Neuronal stem cell (in vitro differentiated cells): ENCODE measurements at regions not wholly inside any gene's neighbourhood (a gene's known extent, or its start where the extent isn't known, plus 50 kb on each side); places are given as distances from the start of the nearest gene placed in this dataset.
A peak's percentile ranks its signal among the peaks of the same experiment; 100 is the strongest.

ENCODE experiments used
- DNase-seq: peaks from one replicate; pipeline ENCODE4 v3.0.0-alpha.2; 2013; ENCODE audit warnings: low spot score
- H2AFZ ChIP-seq: one replicate; pipeline ENCODE4 v1.6.1; 2013; ENCODE audit warnings: mild to moderate bottlenecking, low read length, inconsistent platforms
- H2AK5ac ChIP-seq: 2 replicates; pipeline ENCODE4 v1.6.1; 2013; ENCODE audit warnings: low read depth, mild to moderate bottlenecking, inconsistent platforms, low read length, moderate library complexity, mixed read lengths
- H2BK120ac ChIP-seq: 2 replicates; pipeline ENCODE4 v1.6.1; 2013; ENCODE audit warnings: low read depth, mild to moderate bottlenecking, inconsistent platforms, low read length, moderate library complexity, mixed read lengths
- H2BK12ac ChIP-seq: one replicate; pipeline ENCODE4 v1.6.1; 2013; ENCODE audit warnings: low read length, inconsistent platforms
- H2BK15ac ChIP-seq: 2 replicates; pipeline ENCODE4 v1.6.1; 2013; ENCODE audit warnings: mild to moderate bottlenecking, low read length, inconsistent platforms, mixed read lengths
- H2BK5ac ChIP-seq: one replicate; pipeline ENCODE4 v1.6.1; 2013; ENCODE audit warnings: inconsistent platforms, mild to moderate bottlenecking, low read length, moderate library complexity
- H3K14ac ChIP-seq: one replicate; pipeline ENCODE4 v1.6.1; 2013; ENCODE audit warnings: low read length, inconsistent platforms
- H3K18ac ChIP-seq: 2 replicates; pipeline ENCODE4 v1.6.1; 2013; ENCODE audit warnings: low read length, inconsistent platforms
- H3K23ac ChIP-seq: 2 replicates; pipeline ENCODE4 v1.6.1; 2013; ENCODE audit warnings: low read depth, mild to moderate bottlenecking, mixed read lengths, low read length, inconsistent platforms; ENCODE audit not compliant: poor library complexity
- H3K27ac ChIP-seq: replicated peaks from 3 replicates; pipeline ENCODE4 v1.5.1; 2013; ENCODE audit warnings: low read length, inconsistent platforms
- H3K27me3 ChIP-seq, 3 experiments: 2 replicates each; pipeline ENCODE4 v1.6.1; 2013; ENCODE audit warnings: low read length in 3 of 3, mild to moderate bottlenecking in 2 of 3, inconsistent platforms in 1 of 3, low read depth in 1 of 3, mixed read lengths in 1 of 3, moderate library complexity in 1 of 3; ENCODE audit not compliant: control insufficient read depth in 3 of 3, insufficient read depth in 3 of 3
- H3K36me3 ChIP-seq, 2 donors: replicated peaks in 1 of 2; 2 replicates each; pipeline ENCODE4 v1.6.1; 2013; ENCODE audit warnings: low read length in 2 of 2; ENCODE audit not compliant: control insufficient read depth in 2 of 2, insufficient read depth in 2 of 2
- H3K4ac ChIP-seq: 2 replicates; pipeline ENCODE4 v1.6.1; 2013; ENCODE audit warnings: inconsistent platforms, mild to moderate bottlenecking, low read length, moderate library complexity
- H3K4me1 ChIP-seq, 2 donors: 1 replicate in 1 of 2; 2 replicates in 1 of 2; pipeline ENCODE4 v1.6.1; 2013; ENCODE audit warnings: low read length in 2 of 2, low read depth in 1 of 2; ENCODE audit not compliant: control insufficient read depth in 2 of 2, insufficient read depth in 1 of 2
- H3K4me2 ChIP-seq: one replicate; pipeline ENCODE4 v1.6.1; 2013; ENCODE audit warnings: mild to moderate bottlenecking, low read length, inconsistent platforms; ENCODE audit not compliant: insufficient read depth, poor library complexity, severe bottlenecking
- H3K4me3 ChIP-seq, 2 donors: 2 replicates each; pipeline ENCODE4 v1.5.1; 2013; ENCODE audit warnings: low read length in 2 of 2, mild to moderate bottlenecking in 2 of 2, inconsistent platforms in 1 of 2, moderate library complexity in 1 of 2
- H3K79me1 ChIP-seq: one replicate; pipeline ENCODE4 v1.6.1; 2013; ENCODE audit warnings: low read depth, mild to moderate bottlenecking, inconsistent platforms, low read length, moderate library complexity
- H3K9ac ChIP-seq: one replicate; pipeline ENCODE4 v1.6.1; 2013; ENCODE audit warnings: mild to moderate bottlenecking, low read depth, low read length, inconsistent platforms; ENCODE audit not compliant: poor library complexity
- H3K9me3 ChIP-seq, 2 donors: replicated peaks in 1 of 2; 2 replicates each; pipeline versions ENCODE3 to v1.6.1; 2013; ENCODE audit warnings: low read length in 2 of 2, mild to moderate bottlenecking in 2 of 2, inconsistent platforms in 1 of 2, low read depth in 1 of 2, mixed read lengths in 1 of 2, moderate library complexity in 1 of 2; ENCODE audit not compliant: control insufficient read depth in 2 of 2, insufficient read depth in 1 of 2
- H4K8ac ChIP-seq: one replicate; pipeline ENCODE4 v1.6.1; 2013; ENCODE audit warnings: low read depth, mild to moderate bottlenecking, inconsistent platforms, low read length, moderate library complexity
- H4K91ac ChIP-seq: one replicate; pipeline ENCODE4 v1.6.1; 2013; ENCODE audit warnings: low read length, low read depth, mild to moderate bottlenecking, inconsistent platforms; ENCODE audit not compliant: poor library complexity
- WGBS, 2 donors: extraction: QIAGEN DNeasy Blood & Tissue Kit; methylation state at CpG; one replicate each; pipeline ENCODE4 v1.1.7; 2013; ENCODE audit warnings: missing lambda C conversion rate in 2 of 2, mixed read lengths in 1 of 2; ENCODE audit not compliant: insufficient read length in 2 of 2, insufficient replicate concordance in 1 of 2; ENCODE audit errors: extremely low coverage in 2 of 2; 5-methylcytosine and 5-hydroxymethylcytosine counted together

GRCh38 chr20:48454671-48455490, 372.9 kb downstream of the PREX1 start:
- Histone ChIP-seq H3K4me2 (no peak overlapping the region), H4K91ac (peak overlapping the region; percentile 94), H3K18ac (peak overlapping the region; percentile 95), H3K14ac (peak overlapping the region; percentile 50), H3K27ac (no peak overlapping the region), H2AK5ac (peak overlapping the region; percentile 76), H3K79me1 (no peaks in the 10 kb centered on the region), H3K27me3 (peaks cover 0 to 12% (median 0%) of the 10 kb centered on the region in 3 experiments), H2BK120ac (peak overlapping the region; percentile 92), H3K9ac (peak overlapping the region; percentile 54), H2BK15ac (peak overlapping the region; percentile 60), H2BK5ac (peak overlapping the region; percentile 82), H3K4me3 (no peak overlapping the region), H3K4me1 (peaks cover 5 to 33% of the 10 kb centered on the region in 2 donors), H3K36me3 (no peaks in the 10 kb centered on the region), H3K4ac (no peak overlapping the region), H3K9me3 (peaks cover 0 to 1% of the 10 kb centered on the region in 2 donors), H2BK12ac (peak overlapping the region; percentile 98), H3K23ac (no peak overlapping the region), H4K8ac (no peak overlapping the region), H2AFZ (no peak overlapping the region)
- DNase-seq: no peak
- WGBS, 2 donors: no CpG with 5 or more reads among the region's 14 CpGs

GRCh38 chr20:48453477-48454093, 374.2 kb downstream of the PREX1 start:
- Histone ChIP-seq H2AK5ac (no peak overlapping the region), H4K8ac (no peak overlapping the region), H3K79me1 (no peaks in the 10 kb centered on the region), H2AFZ (no peak overlapping the region), H3K14ac (no peak overlapping the region), H3K23ac (no peak overlapping the region), H2BK12ac (no peak overlapping the region), H3K18ac (no peak overlapping the region), H3K4me1 (peaks cover 5 to 33% of the 10 kb centered on the region in 2 donors), H3K36me3 (no peaks in the 10 kb centered on the region), H2BK120ac (no peak overlapping the region), H3K4me3 (no peak overlapping the region), H3K4ac (no peak overlapping the region), H3K9me3 (peaks cover 0 to 1% of the 10 kb centered on the region in 2 donors), H2BK5ac (no peak overlapping the region), H4K91ac (no peak overlapping the region), H3K9ac (no peak overlapping the region), H3K4me2 (no peak overlapping the region), H3K27me3 (peaks cover 0 to 12% (median 0%) of the 10 kb centered on the region in 3 experiments), H3K27ac (no peak overlapping the region), H2BK15ac (no peak overlapping the region)
- whole genome bisulfite sequencing, 2 donors: no CpG with 5 or more reads among the region's 15 CpGs
- DNase-seq: no peak

DNA sequence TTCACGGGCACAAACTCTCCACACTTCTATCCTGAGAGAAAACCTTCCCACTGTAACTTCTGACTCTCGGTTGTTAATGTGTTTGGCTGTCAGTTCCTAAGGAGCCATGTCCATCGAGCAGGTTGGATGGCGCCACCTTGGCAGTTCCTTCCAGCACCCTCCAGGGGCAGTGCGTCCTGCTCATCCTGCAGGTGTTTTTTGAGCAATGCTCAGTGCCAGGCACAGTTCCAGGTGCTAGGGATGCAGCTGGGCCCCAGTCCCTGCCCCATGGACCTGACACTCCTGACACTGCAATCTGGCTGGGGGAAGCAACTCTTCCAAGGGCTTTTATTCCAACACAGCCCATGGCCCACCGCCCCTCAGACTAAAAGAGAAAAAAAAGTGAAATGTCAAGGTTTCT, 376.4 kb downstream of the PREX1 start:
- no peak overlapping the region for H4K91ac ChIP-seq
- no peak overlapping the region for H3K4me3 ChIP-seq
- H3K23ac ChIP-seq: no peak overlapping the region
- no peak overlapping the region for H2BK15ac ChIP-seq
- no peak overlapping the region for H3K4me2 ChIP-seq
- no peak for DNase-seq
- H3K36me3 ChIP-seq: no peaks in the 10 kb centered on the region
- H2BK5ac ChIP-seq: no peak overlapping the region
- H3K27me3 ChIP-seq: peaks cover 0 to 12% (median 0%) of the 10 kb centered on the region in 3 experiments
- no peak overlapping the region for H3K9ac ChIP-seq
- H2BK12ac ChIP-seq: no peak overlapping the region
- H2AK5ac ChIP-seq: peak overlapping the region; percentile 60
- peaks cover 0 to 1% of the 10 kb centered on the region in 2 donors for H3K9me3 ChIP-seq
- H3K18ac ChIP-seq: no peak overlapping the region
- no peak overlapping the region for H3K27ac ChIP-seq
- H3K4ac ChIP-seq: no peak overlapping the region
- no CpG with 5 or more reads among the region's 6 CpGs for WGBS, 2 donors
- H2AFZ ChIP-seq: no peak overlapping the region
- H4K8ac ChIP-seq: no peak overlapping the region
- H2BK120ac ChIP-seq: no peak overlapping the region
- no peak overlapping the region for H3K14ac ChIP-seq
- H3K4me1 ChIP-seq: peaks cover 4 to 17% of the 10 kb centered on the region in 2 donors
- no peaks in the 10 kb centered on the region for H3K79me1 ChIP-seq
